Right lobe of liver (tissue), 6 donors: ENCODE measurements at regions not wholly inside any gene's neighbourhood (a gene's known extent, or its start where the extent isn't known, plus 50 kb on each side); places are given as distances from the start of the nearest gene placed in this dataset.

Source experiments
- ATAC-seq, 4 donors: fragments of 200-7000 bp; cut with Tn5 transposase; one replicate each; pipeline ENCODE4 v1.9.1; 2020; ENCODE audit warnings: mild to moderate bottlenecking in 4 of 4, moderate library complexity in 4 of 4
- DNase-seq, 3 donors: peaks; one replicate each; pipeline ENCODE4 v3.0.0-alpha.2; 2020
- H3K27ac ChIP-seq, 3 donors: fragments of 200-600 bp; one replicate each; pipeline ENCODE4 v1.8.0; 2022
- H3K27me3 ChIP-seq, 2 donors: fragments of 200-600 bp; one replicate each; pipeline ENCODE4 v1.8.0; 2022
- H3K36me3 ChIP-seq, 4 donors: fragments of 200-600 bp; sonication (generic) in 1 of 4; one replicate each; pipeline versions ENCODE4 v1.5.1 to v1.8.0; 2017 to 2022; ENCODE audit warnings: control low read depth in 1 of 4
- H3K4me1 ChIP-seq, 4 donors: fragments of 200-600 bp; sonication (generic) in 1 of 4; one replicate each; pipeline versions ENCODE4 v1.5.1 to v1.8.0; 2017 to 2022; ENCODE audit warnings: control low read depth in 1 of 4
- H3K4me3 ChIP-seq, 3 donors: fragments of 200-600 bp; one replicate each; pipeline ENCODE4 v1.8.0; 2022
- H3K9me3 ChIP-seq, 4 donors: fragments of 200-600 bp; sonication (generic) in 1 of 4; one replicate each; pipeline versions ENCODE4 v1.5.1 to v1.8.0; 2017 to 2022; ENCODE audit warnings: control low read depth in 1 of 4
- CTCF ChIP-seq, 4 donors: fragments of 200-600 bp in 3 of 4; fragments of 450-650 bp in 1 of 4; IDR thresholded peaks; one replicate each; pipeline versions ENCODE4 v1.5.1 to v1.8.0; 2016 to 2022; ENCODE audit warnings: antibody characterized with exemption in 4 of 4, mild to moderate bottlenecking in 2 of 4
- POLR2A ChIP-seq: fragments of 450-650 bp; IDR thresholded peaks from one replicate; pipeline ENCODE4 v1.6.1; 2017; ENCODE audit warnings: antibody characterized with exemption, mild to moderate bottlenecking
- WGBS: methylation state at CpG from one replicate; pipeline ENCODE4 v1.1.6; 2018; ENCODE audit warnings: low coverage, low lambda C conversion rate; ENCODE audit not compliant: insufficient coverage; ENCODE audit errors: missing lambda C conversion rate; 5-methylcytosine and 5-hydroxymethylcytosine counted together
- intact Hi-C, 2 donors: fragments of 100-400 bp; cut with DNase I; formaldehyde crosslinking; loops; one replicate each; pipeline versions ENCODE4 v1.11.2 to v1.14.1; 2022
- donor health status: DM: no; HTN: yes; CAD: no.
- donor health status: DM: no; HTN: no; CAD: no.
- donor health status: DM: no; HTN: no; CAD: no.
- donor health status: DM: no; HTN: yes; CAD: no.
- donor health status: DM: no; HTN: yes; CAD: no.

- WGBS: 70% methylated on average over 2 of the region's 2 CpGs
- no peak overlapping the region for H3K4me3 ChIP-seq
Measured at GRCh38 chr9:105928416-105928815, 234.1 kb downstream of the TMEM38B start.

GRCh38 chr9:105930011-105930627 lies 235.8 kb downstream of the TMEM38B start:
- Histone ChIP-seq H3K36me3 (no peaks in the 10 kb centered on the region), H3K27me3 (no peaks in the 10 kb centered on the region), H3K4me3 (no peak overlapping the region), H3K9me3 (no peaks in the 10 kb centered on the region), H3K27ac (no peak overlapping the region), H3K4me1 (no peaks in the 10 kb centered on the region)
- TF ChIP-seq POLR2A: no peak
- TF ChIP-seq CTCF (IDR thresholded peaks at IDR 0.05): no peak
- intact Hi-C loops: no loop called here
- WGBS: 64% methylated on average over 5 of the region's 5 CpGs
- DNase-seq (no peak), ATAC-seq (no peak)

More at GRCh38 chr9:105928416-105928815, 234.1 kb downstream of the TMEM38B start:
- DNase-seq (no peak), ATAC-seq (no peak)
- intact Hi-C loops: no loop called here
- H3K9me3 ChIP-seq: no peaks in the 10 kb centered on the region
- H3K27ac ChIP-seq: no peak overlapping the region
- no peaks in the 10 kb centered on the region for H3K36me3 ChIP-seq
- no peaks in the 10 kb centered on the region for H3K27me3 ChIP-seq
- no peaks in the 10 kb centered on the region for H3K4me1 ChIP-seq
- TF ChIP-seq CTCF (IDR thresholded peaks at IDR 0.05) (no peak), POLR2A (no peak)

- H3K27me3 ChIP-seq: no peaks in the 10 kb centered on the region
- no peak for ATAC-seq
- H3K27ac ChIP-seq: no peak overlapping the region
- intact Hi-C loops: no loop called here
- TF ChIP-seq CTCF (IDR thresholded peaks at IDR 0.05) (no peak), POLR2A (no peak)
- DNase-seq: no peak
- H3K36me3 ChIP-seq: no peaks in the 10 kb centered on the region
- H3K9me3 ChIP-seq: no peaks in the 10 kb centered on the region
- no peaks in the 10 kb centered on the region for H3K4me1 ChIP-seq
- H3K4me3 ChIP-seq: no peak overlapping the region
Measured at GRCh38 chr9:105932276-105932675, 237.9 kb downstream of the TMEM38B start.

- H3K27me3 ChIP-seq: no peaks in the 10 kb centered on the region
- H3K4me3 ChIP-seq: no peak overlapping the region
- H3K36me3 ChIP-seq: no peaks in the 10 kb centered on the region
- H3K4me1 ChIP-seq: no peaks in the 10 kb centered on the region
- no CpG with 5 or more reads among the region's 2 CpGs for WGBS
- H3K27ac ChIP-seq: no peak overlapping the region
- H3K9me3 ChIP-seq: no peaks in the 10 kb centered on the region
- DNase-seq (no peak), ATAC-seq (no peak)
- intact Hi-C loops: no loop called here
- TF ChIP-seq CTCF (IDR thresholded peaks at IDR 0.05) (no peak), POLR2A (no peak)
Measured at GRCh38 chr9:105950448-105950847, 256.1 kb downstream of the TMEM38B start.

- H3K27ac ChIP-seq: no peak overlapping the region
- TF ChIP-seq CTCF (IDR thresholded peaks at IDR 0.05) (no peak), POLR2A (no peak)
Measured at GRCh38 chr9:105950894-105951293, 256.6 kb downstream of the TMEM38B start.

More at GRCh38 chr9:105950894-105951293, 256.6 kb downstream of the TMEM38B start:
- ATAC-seq: no peak
- DNase-seq: no peak
- no peaks in the 10 kb centered on the region for H3K4me1 ChIP-seq
- no peak overlapping the region for H3K4me3 ChIP-seq
- 88% methylated on average over 1 of the region's 1 CpG for WGBS
- no peaks in the 10 kb centered on the region for H3K27me3 ChIP-seq
- intact Hi-C loops: no loop called here
- no peaks in the 10 kb centered on the region for H3K36me3 ChIP-seq
- no peaks in the 10 kb centered on the region for H3K9me3 ChIP-seq
